SU-DHL-6 (cell line): ENCODE measurements at regions not wholly inside any gene's neighbourhood (a gene's known extent, or its start where the extent isn't known, plus 50 kb on each side); places are given as distances from the start of the nearest gene placed in this dataset.

Experiments
- CTCF ChIP-seq: fragments of 200-600 bp; sonication (generic); IDR thresholded peaks from one replicate; pipeline ENCODE4 v1.5.1; 2017; ENCODE audit warnings: antibody characterized with exemption, mild to moderate bottlenecking, low read length, moderate library complexity; ENCODE audit not compliant: insufficient read depth, poor library complexity, severe bottlenecking
- EZH2phosphoT487 ChIP-seq: fragments of 200-600 bp; sonication (generic), shearing (Covaris generic); conservative IDR thresholded peaks from 2 replicates; pipeline ENCODE4 v1.6.1; 2018; ENCODE audit warnings: mild to moderate bottlenecking, antibody characterized with exemption, low read length, moderate library complexity, mixed read lengths

- TF ChIP-seq CTCF (no peak), EZH2phosphoT487 (no peak)
Observed at GRCh38 chr11:25992294-25992693, 339.6 kb upstream of the ANO3 start.
